HG03175 (cell line): ENCODE measurements at regions not wholly inside any gene's neighbourhood (a gene's known extent, or its start where the extent isn't known, plus 50 kb on each side); places are given as distances from the start of the nearest gene placed in this dataset.

Experiments
- ATAC-seq: cut with Tn5 transposase; IDR thresholded peaks from one replicate; pipeline ENCODE4 v1.9.1; 2021; ENCODE audit warnings: mild to moderate bottlenecking, moderate library complexity; ENCODE audit not compliant: unreplicated experiment

DNA sequence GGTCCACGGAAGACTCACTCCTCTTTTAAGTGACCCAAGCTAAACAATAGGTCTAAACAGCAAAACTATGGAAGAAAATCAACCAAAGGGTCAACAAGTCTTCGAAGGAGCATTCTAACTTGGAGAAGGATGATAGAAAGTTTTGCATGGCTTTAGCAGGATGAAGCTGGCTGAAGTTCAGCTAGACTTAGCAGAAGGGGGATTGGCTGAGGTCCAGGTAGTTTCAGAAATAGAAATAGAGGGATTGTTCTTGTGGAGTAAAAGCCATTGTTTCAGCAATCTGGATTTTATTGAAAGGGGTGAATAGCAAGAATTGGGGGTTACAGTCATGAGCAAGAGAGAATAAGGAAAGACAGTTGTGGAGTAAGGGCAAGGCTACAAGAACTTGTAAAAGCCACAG is 84.7 kb upstream of the TSPAN8 start:
- ATAC-seq = no peak

DNA sequence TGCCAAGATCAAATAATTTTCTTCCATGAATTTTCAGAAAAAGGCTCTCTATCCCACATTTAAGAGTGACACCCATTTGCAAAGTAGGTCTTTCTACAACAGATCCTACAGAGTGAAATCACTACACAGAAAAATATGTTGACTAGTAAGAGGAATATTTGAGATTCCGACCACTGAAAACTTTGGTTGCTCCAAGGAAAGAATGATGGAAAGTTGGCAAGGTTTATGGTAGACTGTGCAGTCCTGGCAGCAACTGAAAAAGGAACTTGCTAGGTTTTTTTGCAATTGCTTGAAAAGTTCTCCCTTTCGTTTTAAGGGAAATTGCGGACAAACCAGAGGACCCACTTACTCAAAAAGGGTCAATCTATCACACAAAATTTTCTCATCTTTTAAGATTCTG is 83.1 kb upstream of the TSPAN8 start:
- no peak for ATAC-seq

GRCh38 chr12:71239731-71240130 is 81.9 kb upstream of the TSPAN8 start:
- no peak for ATAC-seq

GRCh38 chr12:71237128-71237527 is 79.3 kb upstream of the TSPAN8 start:
- no peak for ATAC-seq

- ATAC-seq = no peak
These were observed 78.4 kb upstream of the TSPAN8 start for GRCh38 chr12:71236133-71236660.

DNA sequence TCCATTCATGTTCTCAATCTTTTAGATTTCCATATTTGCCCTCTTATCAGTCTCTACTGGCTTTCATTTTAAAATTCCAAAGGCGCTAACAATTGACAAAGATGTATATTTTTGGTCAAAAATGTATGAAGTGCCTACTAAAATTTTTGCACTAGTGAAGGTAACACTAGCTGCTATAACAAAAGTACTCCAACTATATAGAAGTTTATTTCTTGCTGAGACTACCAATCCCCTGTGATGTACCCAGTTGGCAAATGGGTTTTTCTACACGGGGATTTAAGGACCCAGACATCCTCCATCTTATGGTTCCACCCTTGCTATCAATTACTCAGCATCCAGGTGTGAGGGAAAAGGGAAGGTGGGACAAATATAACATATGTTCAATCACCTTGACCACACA is 75.3 kb upstream of the TSPAN8 start:
- ATAC-seq = no peak

GRCh38 chr12:71230542-71230941 is 72.7 kb upstream of the TSPAN8 start:
- no peak for ATAC-seq

GRCh38 chr12:71223139-71223538 is 65.3 kb upstream of the TSPAN8 start:
- ATAC-seq = no peak

- no peak for ATAC-seq
These were observed 64.6 kb upstream of the TSPAN8 start for GRCh38 chr12:71222436-71222835.

- ATAC-seq = no peak
These were observed 62.5 kb upstream of the TSPAN8 start for GRCh38 chr12:71220260-71220659.

DNA sequence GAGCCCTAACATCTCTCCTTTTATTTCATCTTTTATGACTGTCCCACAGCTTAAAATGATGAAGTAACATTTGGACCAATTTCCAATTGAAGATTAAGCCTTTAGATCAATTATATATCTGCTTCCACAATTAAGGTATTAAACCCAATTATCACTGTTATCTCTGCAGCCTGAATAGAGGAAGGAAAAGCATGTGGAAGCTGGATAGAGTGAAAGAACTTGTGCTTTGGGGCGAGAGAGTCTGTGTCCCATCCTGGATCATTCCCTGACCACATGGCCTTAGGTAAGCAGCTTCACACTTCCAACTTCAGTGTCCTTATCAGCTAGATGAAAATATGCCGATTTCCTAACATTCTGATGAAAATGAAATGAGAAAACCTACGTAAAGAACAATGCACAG is 61.4 kb upstream of the TSPAN8 start:
- ATAC-seq = no peak

- ATAC-seq = no peak
These were observed 60.8 kb upstream of the TSPAN8 start for GRCh38 chr12:71218616-71219015.

DNA sequence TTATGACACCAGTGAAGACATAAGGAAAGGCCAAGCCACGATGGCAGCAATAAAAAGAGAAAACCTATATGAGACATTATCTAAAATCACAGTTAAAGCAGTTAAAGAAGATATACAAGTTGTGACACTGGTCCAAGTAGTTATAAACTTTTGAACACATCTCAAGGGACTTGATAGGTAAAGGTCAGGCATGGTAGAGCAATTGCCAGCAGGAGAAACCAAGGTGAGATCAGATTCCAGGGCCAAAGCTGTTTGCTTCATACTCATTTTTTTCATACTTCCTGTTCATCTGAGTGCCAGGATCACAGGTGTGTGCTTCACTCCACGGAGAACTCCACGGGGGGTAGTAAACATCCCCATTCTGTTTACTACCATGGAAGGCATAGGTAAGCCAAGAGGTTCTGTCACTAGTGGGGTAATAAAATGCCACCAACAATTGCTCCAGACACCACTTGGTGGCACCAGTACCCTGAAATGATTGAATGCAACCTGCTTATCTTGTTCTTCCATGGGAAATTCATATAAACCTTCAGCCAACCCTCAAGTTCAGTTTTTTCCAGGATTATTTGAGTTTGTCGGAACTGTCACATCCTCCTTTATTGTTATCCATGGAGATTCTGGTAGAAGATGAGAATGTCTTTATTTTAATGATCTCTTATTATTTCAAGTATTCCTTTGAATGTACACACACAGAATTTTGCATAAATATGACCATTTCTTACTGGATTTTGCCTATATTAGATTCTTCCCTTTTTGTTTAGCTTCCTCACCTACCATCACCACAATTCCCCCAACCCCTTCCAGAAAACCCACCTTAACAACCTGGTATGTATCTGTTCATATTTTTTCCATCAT is 59.2 kb upstream of the TSPAN8 start:
- ATAC-seq = peak; percentile 50

- no peak for ATAC-seq
These were observed 56.9 kb upstream of the TSPAN8 start for GRCh38 chr12:71214511-71215285.

- no peak for ATAC-seq
These were observed 50.4 kb upstream of the TSPAN8 start for GRCh38 chr12:71208053-71208685.
